ENCODE measurements at regions not wholly inside any gene's neighbourhood (a gene's known extent, or its start where the extent isn't known, plus 50 kb on each side); places are given as distances from the start of the nearest gene placed in this dataset.

DNA sequence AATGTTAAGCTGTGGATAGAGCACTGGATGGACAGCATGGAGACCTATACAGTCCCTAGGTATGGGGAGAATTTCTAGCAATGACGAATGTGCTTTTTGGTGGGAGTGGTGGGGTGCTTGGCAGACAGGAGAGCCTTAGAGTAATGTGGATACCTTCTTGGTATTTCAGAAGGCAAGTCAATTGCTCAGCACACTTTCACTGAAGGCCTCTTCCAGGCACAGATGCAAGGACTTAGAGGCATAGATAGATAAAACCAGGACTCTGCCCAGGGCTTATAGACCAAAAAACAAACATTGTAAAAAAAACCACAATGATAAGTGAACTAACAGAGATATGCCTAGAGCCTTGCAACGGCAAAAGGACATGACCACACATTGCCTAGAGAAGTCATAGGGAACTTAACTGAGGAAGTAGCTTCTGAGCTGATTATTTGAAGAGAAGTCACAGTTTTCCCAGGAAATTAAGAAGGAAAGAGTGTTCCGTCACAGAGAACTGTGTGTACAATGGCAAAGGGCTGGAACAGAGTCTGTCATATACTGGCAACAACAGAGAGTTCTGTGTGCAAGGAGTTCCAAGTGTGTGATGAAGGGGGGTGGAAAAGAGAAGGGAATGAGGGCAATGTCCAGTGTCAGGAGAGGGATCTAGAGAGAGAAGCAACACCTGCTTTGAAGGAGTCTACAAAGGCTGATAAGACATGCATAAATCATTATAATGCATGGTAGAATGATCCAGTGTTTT, 65.9 kb upstream of the PICALM start:
- POLR2A ChIA-PET, result no interaction called here
- H3K4me1 Mint-ChIP-seq (ENCODE audit: low read depth), result peaks cover 12% of the 10 kb centered on the region
- no peak for DNase-seq
- H3K9me3 ChIP-seq (ENCODE audit: control insufficient read depth in 1 of 2, insufficient read depth in 1 of 2, low read length in 2 of 2), result no peaks in the 10 kb centered on the region
- CTCF ChIA-PET, result no interaction called here
- no peaks in the 10 kb centered on the region for H3K27me3 Mint-ChIP-seq
- no peaks in the 10 kb centered on the region for H3K36me3 ChIP-seq (ENCODE audit: insufficient read depth, low read length)
- no peak overlapping the region for H3K27ac Mint-ChIP-seq
- intact Hi-C loops (cut with DNase I, micrococcal nuclease), result loop anchor here in 1 of 2 experiments (10.0 kb wide), 1 partner anchor 90 kb away; no protein-coding TSS in a partner anchor
- H3K36me3 Mint-ChIP-seq (ENCODE audit: low read depth), result no peaks in the 10 kb centered on the region
- H3K4me3 Mint-ChIP-seq, result no peak overlapping the region
- no peak overlapping the region for H3K4me3 ChIP-seq (ENCODE audit: low read length)
- H3K9me3 Mint-ChIP-seq, result no peaks in the 10 kb centered on the region
- ATAC-seq (ENCODE audit: poor library complexity), result no peak
- H3K27ac ChIP-seq (ENCODE audit: low read depth in 1 of 2, low read length in 2 of 2), result no peak overlapping the region
- TF ChIP-seq, protein P1, sequence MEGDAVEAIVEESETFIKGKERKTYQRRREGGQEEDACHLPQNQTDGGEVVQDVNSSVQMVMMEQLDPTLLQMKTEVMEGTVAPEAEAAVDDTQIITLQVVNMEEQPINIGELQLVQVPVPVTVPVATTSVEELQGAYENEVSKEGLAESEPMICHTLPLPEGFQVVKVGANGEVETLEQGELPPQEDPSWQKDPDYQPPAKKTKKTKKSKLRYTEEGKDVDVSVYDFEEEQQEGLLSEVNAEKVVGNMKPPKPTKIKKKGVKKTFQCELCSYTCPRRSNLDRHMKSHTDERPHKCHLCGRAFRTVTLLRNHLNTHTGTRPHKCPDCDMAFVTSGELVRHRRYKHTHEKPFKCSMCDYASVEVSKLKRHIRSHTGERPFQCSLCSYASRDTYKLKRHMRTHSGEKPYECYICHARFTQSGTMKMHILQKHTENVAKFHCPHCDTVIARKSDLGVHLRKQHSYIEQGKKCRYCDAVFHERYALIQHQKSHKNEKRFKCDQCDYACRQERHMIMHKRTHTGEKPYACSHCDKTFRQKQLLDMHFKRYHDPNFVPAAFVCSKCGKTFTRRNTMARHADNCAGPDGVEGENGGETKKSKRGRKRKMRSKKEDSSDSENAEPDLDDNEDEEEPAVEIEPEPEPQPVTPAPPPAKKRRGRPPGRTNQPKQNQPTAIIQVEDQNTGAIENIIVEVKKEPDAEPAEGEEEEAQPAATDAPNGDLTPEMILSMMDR (IDR thresholded peaks at IDR 0.05), result no peak
- no peaks in the 10 kb centered on the region for H3K27me3 ChIP-seq (ENCODE audit: control insufficient read depth in 1 of 2, insufficient read depth in 2 of 2, low read length in 2 of 2)
- peaks cover 6% of the 10 kb centered on the region for H3K4me1 ChIP-seq (ENCODE audit: insufficient read depth, low read length)

DNA sequence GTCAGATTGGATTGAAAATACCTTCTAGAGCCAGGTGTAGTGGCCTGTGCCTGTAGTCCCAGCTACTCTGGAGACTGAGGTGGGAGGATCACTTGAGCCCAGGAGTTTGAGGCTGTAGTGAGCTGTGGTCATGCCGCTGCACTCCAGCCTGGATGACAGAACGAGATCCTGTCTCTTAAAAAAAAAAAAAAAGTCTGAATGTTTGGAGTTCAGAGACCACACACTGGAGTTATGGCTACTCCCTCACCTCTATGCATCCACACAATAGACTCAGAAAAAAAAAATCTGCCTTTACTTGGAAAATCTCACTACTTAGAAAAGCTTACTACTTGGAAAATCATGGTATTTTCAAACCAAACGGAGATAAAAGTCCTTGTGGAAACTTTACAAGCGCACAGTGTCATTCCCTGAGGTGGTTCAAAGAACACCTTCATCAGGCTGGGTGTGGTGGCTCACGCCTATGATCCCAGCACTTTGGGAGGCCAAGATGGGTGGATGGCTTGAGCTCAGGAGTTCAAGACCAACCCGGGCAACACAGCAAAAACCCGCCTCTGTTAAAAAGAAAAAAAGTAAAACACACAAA, 63.9 kb upstream of the PICALM start:
- intact Hi-C loops (cut with DNase I, micrococcal nuclease), result loop anchor here in 1 of 2 experiments (10.0 kb wide), 1 partner anchor 88 kb away; no protein-coding TSS in a partner anchor
- CTCF ChIA-PET, result no interaction called here

DNA sequence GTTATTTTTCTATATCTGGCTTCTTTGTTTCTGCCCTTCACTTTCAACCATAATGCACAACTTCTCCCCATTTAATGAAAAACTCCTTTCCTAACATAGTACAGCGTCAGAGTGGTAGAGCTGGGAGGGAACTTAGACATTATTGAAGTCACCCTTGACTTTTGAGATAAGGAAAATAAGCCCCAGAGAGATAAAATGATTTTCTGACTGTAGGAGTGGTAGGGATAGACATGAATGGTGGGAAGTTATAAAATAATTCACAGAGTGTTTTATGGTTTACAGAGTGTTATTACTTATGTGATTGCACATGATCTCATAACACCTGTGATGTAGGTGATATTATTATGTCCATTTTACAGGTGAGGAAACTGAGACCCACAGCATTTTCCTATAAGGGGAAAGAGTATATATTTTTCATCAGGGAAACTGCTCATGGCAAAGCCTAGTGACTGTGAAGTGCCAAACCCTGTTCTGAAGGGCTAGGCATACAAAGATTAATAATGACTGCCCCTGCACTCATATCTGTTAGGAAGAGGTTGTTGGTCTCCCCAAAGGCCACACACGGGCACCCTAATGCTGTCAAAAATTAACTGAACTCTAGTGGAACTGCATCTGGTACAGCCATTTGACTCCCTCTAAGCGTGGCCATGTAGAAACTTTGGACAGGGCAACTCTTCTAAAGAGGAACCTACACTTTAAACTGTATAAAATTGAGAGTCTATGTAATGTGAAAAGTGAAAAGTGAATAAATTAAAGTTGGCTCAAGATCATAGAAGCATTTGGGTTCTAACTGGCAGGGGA, 61.1 kb upstream of the PICALM start:
- Histone ChIP-seq H3K4me1 (ENCODE audit: insufficient read depth, low read length) (no peaks in the 10 kb centered on the region), H3K9me3 (ENCODE audit: control insufficient read depth in 1 of 2, insufficient read depth in 1 of 2, low read length in 2 of 2) (no peaks in the 10 kb centered on the region), H3K4me3 (ENCODE audit: low read length) (no peak overlapping the region), H3K27me3 (ENCODE audit: control insufficient read depth in 1 of 2, insufficient read depth in 2 of 2, low read length in 2 of 2) (no peaks in the 10 kb centered on the region), H3K36me3 (ENCODE audit: insufficient read depth, low read length) (no peaks in the 10 kb centered on the region), H3K27ac (ENCODE audit: low read depth in 1 of 2, low read length in 2 of 2) (no peak overlapping the region)
- TF ChIP-seq, protein P1 (IDR thresholded peaks at IDR 0.05), result no peak
- intact Hi-C loops (cut with DNase I, micrococcal nuclease), result loop anchor here in 1 of 2 experiments (10.0 kb wide), 1 partner anchor 85 kb away; no protein-coding TSS in a partner anchor
- no peaks in the 10 kb centered on the region for H3K36me3 Mint-ChIP-seq (ENCODE audit: low read depth)
- CTCF ChIA-PET, result no interaction called here
- H3K9me3 Mint-ChIP-seq, result no peaks in the 10 kb centered on the region
- no peaks in the 10 kb centered on the region for H3K4me1 Mint-ChIP-seq (ENCODE audit: low read depth)
- no peaks in the 10 kb centered on the region for H3K27me3 Mint-ChIP-seq
- no peak for ATAC-seq (ENCODE audit: poor library complexity)
- no peak for DNase-seq
- POLR2A ChIA-PET, result no interaction called here
- H3K4me3 Mint-ChIP-seq, result no peak overlapping the region
- H3K27ac Mint-ChIP-seq, result no peak overlapping the region

More for the DNA sequence above, 63.9 kb upstream of the PICALM start:
- ATAC-seq (ENCODE audit: poor library complexity), result no peak
- POLR2A ChIA-PET, result no interaction called here
- no peaks in the 10 kb centered on the region for H3K4me1 Mint-ChIP-seq (ENCODE audit: low read depth)
- H3K4me1 ChIP-seq (ENCODE audit: insufficient read depth, low read length), result no peaks in the 10 kb centered on the region
- H3K9me3 ChIP-seq (ENCODE audit: control insufficient read depth in 1 of 2, insufficient read depth in 1 of 2, low read length in 2 of 2), result no peaks in the 10 kb centered on the region
- no peak overlapping the region for H3K4me3 Mint-ChIP-seq
- no peak overlapping the region for H3K4me3 ChIP-seq (ENCODE audit: low read length)
- H3K27me3 ChIP-seq (ENCODE audit: control insufficient read depth in 1 of 2, insufficient read depth in 2 of 2, low read length in 2 of 2), result no peaks in the 10 kb centered on the region
- H3K36me3 Mint-ChIP-seq (ENCODE audit: low read depth), result no peaks in the 10 kb centered on the region
- H3K27ac Mint-ChIP-seq, result no peak overlapping the region
- no peak overlapping the region for H3K27ac ChIP-seq (ENCODE audit: low read depth in 1 of 2, low read length in 2 of 2)
- no peak for DNase-seq
- H3K36me3 ChIP-seq (ENCODE audit: insufficient read depth, low read length), result no peaks in the 10 kb centered on the region
- TF ChIP-seq, protein P1 (IDR thresholded peaks at IDR 0.05), result no peak
- H3K27me3 Mint-ChIP-seq, result no peaks in the 10 kb centered on the region
- no peaks in the 10 kb centered on the region for H3K9me3 Mint-ChIP-seq
